Sigmoid colon (tissue), 6 donors: ENCODE measurements at regions not wholly inside any gene's neighbourhood (a gene's known extent, or its start where the extent isn't known, plus 50 kb on each side); places are given as distances from the start of the nearest gene placed in this dataset.

Source experiments
- DNase-seq: peaks from one replicate; pipeline ENCODE4 v3.0.0-alpha.2; 2019
- H3K27ac ChIP-seq, 4 donors: fragments of 200-600 bp; sonication (generic); one replicate each; pipeline ENCODE4 v1.5.1; 2016 to 2019; ENCODE audit warnings: mild to moderate bottlenecking in 1 of 4
- H3K27me3 ChIP-seq, 3 donors: fragments of 200-600 bp; sonication (generic); one replicate each; pipeline ENCODE4 v1.5.1; 2019; ENCODE audit warnings: mild to moderate bottlenecking in 1 of 3
- H3K36me3 ChIP-seq, 4 donors: fragments of 200-600 bp; sonication (generic); one replicate each; pipeline ENCODE4 v1.5.1; 2016 to 2019
- H3K4me1 ChIP-seq, 4 donors: fragments of 200-600 bp; sonication (generic); one replicate each; pipeline ENCODE4 v1.5.1; 2017 to 2019
- H3K4me3 ChIP-seq, 4 donors: fragments of 200-600 bp; sonication (generic); one replicate each; pipeline ENCODE4 v1.5.1; 2017 to 2019; ENCODE audit warnings: mild to moderate bottlenecking in 2 of 4, moderate library complexity in 1 of 4
- H3K9me3 ChIP-seq, 4 donors: fragments of 200-600 bp in 3 of 4; sonication (generic) in 3 of 4; one replicate each; pipeline versions ENCODE4 v1.5.1 to v1.6.1; 2013 to 2019
- EP300 ChIP-seq, 4 donors: sonication (generic); formaldehyde crosslinking; IDR thresholded peaks; one replicate each; pipeline ENCODE4 v1.6.1; 2017; ENCODE audit warnings: antibody characterized with exemption in 4 of 4
- POLR2A ChIP-seq, 2 donors: fragments of 450-650 bp; IDR thresholded peaks; one replicate each; pipeline ENCODE4 v1.6.1; 2016; ENCODE audit warnings: antibody characterized with exemption in 2 of 2, mild to moderate bottlenecking in 2 of 2, moderate library complexity in 2 of 2
- POLR2AphosphoS5 ChIP-seq, 4 donors: sonication (generic); formaldehyde crosslinking; IDR thresholded peaks; one replicate each; pipeline ENCODE4 v1.6.1; 2017; ENCODE audit warnings: antibody characterized with exemption in 4 of 4
- WGBS, 2 donors: extraction: QIAGEN DNeasy Blood & Tissue Kit; methylation state at CpG; one replicate each; pipeline ENCODE4 v1.1.7; 2013; 5-methylcytosine and 5-hydroxymethylcytosine counted together
- intact Hi-C: fragments of 100-400 bp; cut with DNase I; formaldehyde crosslinking; loops from one replicate; pipeline ENCODE4 v1.15.1; 2023
- TF ChIP-seq, protein P1 (sequence below), 4 experiments: fragments of 450-650 bp in 3 of 4; fragments of 200-600 bp in 1 of 4; IDR thresholded peaks; one replicate each; pipeline ENCODE4 v1.5.1; 2016 to 2019; ENCODE audit warnings: antibody characterized with exemption in 4 of 4, mild to moderate bottlenecking in 3 of 4, moderate library complexity in 2 of 4
- donor health status: healthy with polysubstance abuse.
- donor health status: healthy.

DNA sequence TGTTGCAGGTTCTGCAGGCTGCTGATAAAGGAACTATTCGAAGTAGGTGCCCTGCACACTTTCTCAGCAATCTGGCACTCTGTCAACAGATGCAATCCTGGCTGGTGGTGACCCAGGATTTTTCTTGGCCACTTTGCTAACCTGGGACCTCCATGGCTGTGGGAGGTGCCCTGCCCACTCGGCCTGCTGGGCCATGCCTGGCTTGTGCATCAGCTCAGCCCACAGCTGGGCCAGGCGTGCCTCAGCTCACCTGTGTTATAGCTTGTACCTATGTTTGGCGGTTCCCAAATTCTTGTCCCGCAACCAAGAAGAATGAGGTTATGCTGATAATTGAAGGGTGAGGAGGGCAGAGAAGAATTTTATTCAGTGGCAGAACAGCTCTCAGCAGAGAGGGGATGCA lies 141.7 kb downstream of the NPY start:
- whole genome bisulfite sequencing, 2 donors: 81 to 88% methylated on average over 5 of the region's 5 CpGs
- Histone ChIP-seq H3K36me3 (no peaks in the 10 kb centered on the region), H3K9me3 (peaks cover 0 to 2% (median 0%) of the 10 kb centered on the region in 4 donors), H3K4me3 (no peak overlapping the region), H3K4me1 (no peaks in the 10 kb centered on the region), H3K27ac (no peak overlapping the region), H3K27me3 (no peaks in the 10 kb centered on the region)
- intact Hi-C loops: no loop called here
- TF ChIP-seq EP300 (IDR thresholded peaks at IDR 0.05) (no peak), POLR2A (IDR thresholded peaks at IDR 0.05) (no peak), POLR2AphosphoS5 (IDR thresholded peaks at IDR 0.05) (no peak)
- TF ChIP-seq, protein P1, sequence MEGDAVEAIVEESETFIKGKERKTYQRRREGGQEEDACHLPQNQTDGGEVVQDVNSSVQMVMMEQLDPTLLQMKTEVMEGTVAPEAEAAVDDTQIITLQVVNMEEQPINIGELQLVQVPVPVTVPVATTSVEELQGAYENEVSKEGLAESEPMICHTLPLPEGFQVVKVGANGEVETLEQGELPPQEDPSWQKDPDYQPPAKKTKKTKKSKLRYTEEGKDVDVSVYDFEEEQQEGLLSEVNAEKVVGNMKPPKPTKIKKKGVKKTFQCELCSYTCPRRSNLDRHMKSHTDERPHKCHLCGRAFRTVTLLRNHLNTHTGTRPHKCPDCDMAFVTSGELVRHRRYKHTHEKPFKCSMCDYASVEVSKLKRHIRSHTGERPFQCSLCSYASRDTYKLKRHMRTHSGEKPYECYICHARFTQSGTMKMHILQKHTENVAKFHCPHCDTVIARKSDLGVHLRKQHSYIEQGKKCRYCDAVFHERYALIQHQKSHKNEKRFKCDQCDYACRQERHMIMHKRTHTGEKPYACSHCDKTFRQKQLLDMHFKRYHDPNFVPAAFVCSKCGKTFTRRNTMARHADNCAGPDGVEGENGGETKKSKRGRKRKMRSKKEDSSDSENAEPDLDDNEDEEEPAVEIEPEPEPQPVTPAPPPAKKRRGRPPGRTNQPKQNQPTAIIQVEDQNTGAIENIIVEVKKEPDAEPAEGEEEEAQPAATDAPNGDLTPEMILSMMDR (IDR thresholded peaks at IDR 0.05): no peak
- DNase-seq: no peak

DNA sequence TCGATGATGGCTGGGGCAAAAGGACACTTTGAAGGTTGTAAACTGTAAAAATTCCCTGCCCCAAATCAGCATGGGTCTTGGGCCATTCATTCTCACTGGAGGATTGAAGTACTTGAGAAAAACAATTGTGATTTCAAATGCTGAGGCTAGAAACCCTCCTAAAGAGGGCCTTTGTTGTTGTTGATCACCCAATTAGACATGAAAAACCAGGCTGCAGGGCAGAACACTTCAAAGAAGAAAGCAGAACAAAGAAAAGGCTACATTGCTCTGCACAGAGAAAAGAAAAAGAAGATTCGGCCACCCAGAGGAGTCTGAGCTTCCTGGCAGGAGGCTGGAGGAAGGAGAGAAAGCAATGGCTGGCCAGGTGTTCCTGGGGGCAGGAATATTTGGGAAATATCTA lies 143.1 kb downstream of the NPY start:
- no peaks in the 10 kb centered on the region for H3K27me3 ChIP-seq
- intact Hi-C loops: no loop called here

DNA sequence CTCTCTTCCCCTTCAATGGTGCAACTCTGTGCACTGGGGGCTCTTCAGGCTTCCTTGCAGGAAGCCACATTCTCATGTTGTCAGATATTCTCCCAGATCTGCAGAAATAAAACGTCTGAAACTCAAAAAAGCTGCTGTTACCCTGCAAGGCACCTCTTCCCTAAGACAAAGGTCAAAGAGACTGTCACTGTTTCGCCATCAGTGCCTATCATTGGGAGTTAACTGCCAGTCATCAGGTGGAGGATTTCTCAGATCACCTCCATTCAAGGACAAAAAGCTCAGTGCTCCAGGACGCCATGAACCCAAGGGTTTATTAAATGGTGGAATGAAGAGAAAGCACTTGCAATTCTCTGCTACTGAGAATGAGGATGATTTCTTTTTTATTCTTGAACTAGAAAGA lies 144.6 kb upstream of the PALS2 start:
- WGBS, 2 donors: 50 to 53% methylated on average over 3 of the region's 3 CpGs
- H3K9me3 ChIP-seq: peaks cover 0 to 2% (median 0%) of the 10 kb centered on the region in 4 donors
- TF ChIP-seq POLR2AphosphoS5 (IDR thresholded peaks at IDR 0.05) (no peak), POLR2A (IDR thresholded peaks at IDR 0.05) (no peak), EP300 (IDR thresholded peaks at IDR 0.05) (no peak)
- TF ChIP-seq, protein P1 (IDR thresholded peaks at IDR 0.05): no peak

More for the DNA sequence above, 143.1 kb downstream of the NPY start:
- no peak overlapping the region for H3K27ac ChIP-seq
- no peak for DNase-seq
- WGBS, 2 donors: 35 to 50% methylated on average over 2 of the region's 2 CpGs
- TF ChIP-seq, protein P1 (IDR thresholded peaks at IDR 0.05): no peak
- no peak for TF ChIP-seq POLR2AphosphoS5 (IDR thresholded peaks at IDR 0.05)
- TF ChIP-seq EP300 (IDR thresholded peaks at IDR 0.05): no peak
- TF ChIP-seq POLR2A (IDR thresholded peaks at IDR 0.05): no peak
- H3K4me1 ChIP-seq: no peaks in the 10 kb centered on the region
- H3K4me3 ChIP-seq: no peak overlapping the region
- H3K9me3 ChIP-seq: peaks cover 0 to 2% (median 0%) of the 10 kb centered on the region in 4 donors
- no peaks in the 10 kb centered on the region for H3K36me3 ChIP-seq

DNA sequence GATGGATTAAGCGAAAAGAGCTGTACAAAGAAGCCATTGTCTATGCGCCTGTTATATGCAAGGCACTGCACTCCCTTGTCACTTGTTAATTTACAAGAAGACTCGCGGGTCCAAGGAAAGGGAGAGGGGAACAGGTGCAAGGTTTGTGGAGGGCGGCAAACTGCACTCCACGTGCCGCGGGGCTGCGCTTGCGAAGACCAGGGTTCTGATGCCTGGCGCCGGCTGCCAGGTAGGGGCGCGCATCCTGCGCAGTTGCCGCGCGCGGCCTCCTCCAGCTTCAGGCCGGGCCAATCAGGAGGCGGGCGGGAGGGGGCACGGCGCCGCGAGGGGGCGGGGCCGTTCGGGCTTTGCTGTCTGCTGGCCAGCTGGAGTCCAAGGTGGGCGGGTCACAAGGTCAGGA lies 140.6 kb upstream of the PALS2 start:
- WGBS, 2 donors: 97% methylated on average over 30 of the region's 30 CpGs
- H3K9me3 ChIP-seq: no peaks in the 10 kb centered on the region
- H3K4me3 ChIP-seq: no peak overlapping the region
- intact Hi-C loops: no loop called here
- H3K4me1 ChIP-seq: no peaks in the 10 kb centered on the region
- no peaks in the 10 kb centered on the region for H3K36me3 ChIP-seq
- TF ChIP-seq POLR2A (IDR thresholded peaks at IDR 0.05): no peak
- TF ChIP-seq, protein P1 (IDR thresholded peaks at IDR 0.05): no peak
- no peak for TF ChIP-seq EP300 (IDR thresholded peaks at IDR 0.05)
- no peak for TF ChIP-seq POLR2AphosphoS5 (IDR thresholded peaks at IDR 0.05)
- no peak for DNase-seq
- H3K27me3 ChIP-seq: no peaks in the 10 kb centered on the region
- H3K27ac ChIP-seq: no peak overlapping the region

More for the DNA sequence above, 144.6 kb upstream of the PALS2 start:
- intact Hi-C loops: no loop called here
- H3K27me3 ChIP-seq: no peaks in the 10 kb centered on the region
- H3K4me3 ChIP-seq: no peak overlapping the region
- H3K4me1 ChIP-seq: no peaks in the 10 kb centered on the region
- H3K27ac ChIP-seq: no peak overlapping the region
- no peak for DNase-seq
- no peaks in the 10 kb centered on the region for H3K36me3 ChIP-seq

DNA sequence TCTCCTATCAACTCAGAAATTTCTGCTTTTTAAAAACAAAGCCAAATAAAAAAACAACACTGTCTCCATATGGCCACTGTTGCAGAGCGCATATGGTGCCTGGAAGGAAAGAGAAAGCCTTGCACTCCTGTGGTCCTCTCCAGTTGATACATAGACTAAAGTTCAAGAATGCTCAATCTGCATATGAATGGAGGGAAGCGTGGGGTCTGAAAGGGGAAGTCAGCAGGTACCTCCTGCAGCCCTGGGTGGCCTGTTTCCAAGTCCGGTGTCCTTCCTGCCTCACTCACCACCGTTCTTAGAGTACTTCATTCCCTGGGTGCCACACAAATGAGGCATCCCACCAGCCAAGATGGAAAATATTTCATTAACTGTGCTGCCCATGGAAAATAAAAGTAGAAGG lies 138.3 kb upstream of the PALS2 start:
- Histone ChIP-seq H3K4me3 (no peak overlapping the region), H3K27me3 (no peaks in the 10 kb centered on the region), H3K36me3 (no peaks in the 10 kb centered on the region), H3K27ac (no peak overlapping the region), H3K9me3 (no peaks in the 10 kb centered on the region), H3K4me1 (no peaks in the 10 kb centered on the region)
- no peak for TF ChIP-seq POLR2A (IDR thresholded peaks at IDR 0.05)
- no peak for TF ChIP-seq POLR2AphosphoS5 (IDR thresholded peaks at IDR 0.05)
- TF ChIP-seq, protein P1 (IDR thresholded peaks at IDR 0.05): no peak
- no peak for TF ChIP-seq EP300 (IDR thresholded peaks at IDR 0.05)
- intact Hi-C loops: no loop called here
- 44 to 74% methylated on average over 4 of the region's 4 CpGs for WGBS, 2 donors
- DNase-seq: no peak
